ENCODE measurements at regions not wholly inside any gene's neighbourhood (a gene's known extent, or its start where the extent isn't known, plus 50 kb on each side); places are given as distances from the start of the nearest gene placed in this dataset.

DNA sequence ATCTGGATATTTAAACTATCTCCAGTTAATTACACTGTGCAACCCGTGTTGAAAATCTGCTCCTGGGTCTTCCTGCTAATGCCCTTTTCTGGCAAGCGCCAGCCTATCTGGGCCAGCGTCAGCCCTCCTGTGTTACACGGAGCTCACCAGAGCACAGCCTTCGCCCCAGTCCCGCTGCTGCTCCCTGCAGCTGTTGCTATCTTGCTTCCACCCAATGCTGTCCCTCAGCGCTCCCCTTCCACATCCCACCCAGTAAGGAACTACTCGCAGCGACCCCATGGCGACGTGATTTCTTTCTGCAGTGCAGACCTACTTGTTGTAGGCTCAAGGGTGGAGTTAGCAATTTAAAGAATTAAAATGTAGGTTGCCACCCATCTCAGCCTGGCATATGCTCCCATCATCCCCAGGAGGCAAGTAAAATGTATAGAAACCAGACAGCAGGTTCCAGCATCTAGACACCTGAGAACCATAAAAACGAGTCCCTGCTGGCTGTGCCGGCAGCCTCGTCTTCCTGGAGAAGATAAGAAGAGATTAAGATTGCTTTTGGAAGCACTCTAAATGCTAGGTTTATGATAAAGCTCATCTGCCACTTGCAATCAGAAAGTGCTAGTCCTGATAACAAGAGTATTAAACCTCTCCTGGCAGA, 254.3 kb upstream of the FOXQ1 start:
- Mint-ChIP-seq H3K36me3 (no peaks in the 10 kb centered on the region), H3K9me3 (peaks cover 0 to 1% (median 0%) of the 10 kb centered on the region in 7 donors), H3K27ac (no peak overlapping the region), H3K27me3 (ENCODE audit: low read depth in 3 of 3) (peaks cover 8 to 11% (median 8%) of the 10 kb centered on the region in 3 donors), H3K4me1 (no peaks in the 10 kb centered on the region), H3K4me3 (no peak overlapping the region)
- no peak overlapping the region for H3K9ac ChIP-seq (ENCODE audit: insufficient read depth, low read length, poor library complexity, severe bottlenecking)
- H3K27me3 ChIP-seq (ENCODE audit: control insufficient read depth in 2 of 2, insufficient read depth in 2 of 2, low read length in 2 of 2) = no peaks in the 10 kb centered on the region
- no peaks in the 10 kb centered on the region for H3K9me3 ChIP-seq (replicated peaks in 1 of 2; ENCODE audit: control insufficient read depth in 1 of 2, insufficient read depth in 1 of 2, low read length in 2 of 2)
- no peaks in the 10 kb centered on the region for H3K79me2 ChIP-seq (ENCODE audit: insufficient read depth, low read length)
- H3K27ac ChIP-seq (ENCODE audit: low read depth in 1 of 2, low read length in 2 of 2) = no peak overlapping the region
- no peaks in the 10 kb centered on the region for H4K20me1 ChIP-seq (ENCODE audit: insufficient read depth, low read length)
- H3K4me2 ChIP-seq (replicated peaks; ENCODE audit: extremely low read depth, low read length, poor library complexity, severe bottlenecking) = no peak overlapping the region
- no peak overlapping the region for H2AFZ ChIP-seq (ENCODE audit: insufficient read depth, low read depth, low read length, poor library complexity, severe bottlenecking)
- no peak for DNase-seq
- H3K4me1 ChIP-seq (ENCODE audit: control insufficient read depth in 1 of 2, insufficient read depth in 2 of 2, low read length in 2 of 2) = no peaks in the 10 kb centered on the region
- WGBS (ENCODE audit: insufficient coverage) = 87% methylated on average over 7 of the region's 14 CpGs
- TF ChIP-seq CTCF (IDR thresholded peaks at IDR 0.05) = no peak
- no peak overlapping the region for H3K4me3 ChIP-seq (replicated peaks in 1 of 3; ENCODE audit: low read depth in 2 of 3, low read length in 3 of 3)
- intact Hi-C loops (cut with micrococcal nuclease) = no loop called here
- H3K36me3 ChIP-seq (replicated peaks in 1 of 2; ENCODE audit: control insufficient read depth in 1 of 2, insufficient read depth in 2 of 2, low read length in 2 of 2) = no peaks in the 10 kb centered on the region

- Mint-ChIP-seq H3K4me3 (no peak overlapping the region), H3K9me3 (peaks cover 0 to 3% (median 0%) of the 10 kb centered on the region in 7 donors), H3K36me3 (no peaks in the 10 kb centered on the region), H3K27ac (no peak overlapping the region), H3K27me3 (ENCODE audit: low read depth in 3 of 3) (peaks cover 5 to 8% (median 8%) of the 10 kb centered on the region in 3 donors), H3K4me1 (no peaks in the 10 kb centered on the region)
- Histone ChIP-seq H3K36me3 (replicated peaks in 1 of 2; ENCODE audit: control insufficient read depth in 1 of 2, insufficient read depth in 2 of 2, low read length in 2 of 2) (no peaks in the 10 kb centered on the region), H3K9ac (ENCODE audit: insufficient read depth, low read length, poor library complexity, severe bottlenecking) (no peak overlapping the region), H3K4me3 (replicated peaks in 1 of 3; ENCODE audit: low read depth in 2 of 3, low read length in 3 of 3) (no peak overlapping the region), H3K4me1 (ENCODE audit: control insufficient read depth in 1 of 2, insufficient read depth in 2 of 2, low read length in 2 of 2) (no peaks in the 10 kb centered on the region), H3K27me3 (ENCODE audit: control insufficient read depth in 2 of 2, insufficient read depth in 2 of 2, low read length in 2 of 2) (no peaks in the 10 kb centered on the region), H3K79me2 (ENCODE audit: insufficient read depth, low read length) (no peaks in the 10 kb centered on the region), H3K9me3 (replicated peaks in 1 of 2; ENCODE audit: control insufficient read depth in 1 of 2, insufficient read depth in 1 of 2, low read length in 2 of 2) (no peaks in the 10 kb centered on the region), H4K20me1 (ENCODE audit: insufficient read depth, low read length) (no peaks in the 10 kb centered on the region), H3K4me2 (replicated peaks; ENCODE audit: extremely low read depth, low read length, poor library complexity, severe bottlenecking) (no peak overlapping the region), H3K27ac (ENCODE audit: low read depth in 1 of 2, low read length in 2 of 2) (no peak overlapping the region), H2AFZ (ENCODE audit: insufficient read depth, low read depth, low read length, poor library complexity, severe bottlenecking) (no peak overlapping the region)
- no peak for DNase-seq
- intact Hi-C loops (cut with micrococcal nuclease) = no loop called here
- WGBS (ENCODE audit: insufficient coverage) = 84% methylated on average over 9 of the region's 16 CpGs
- no peak for TF ChIP-seq CTCF (IDR thresholded peaks at IDR 0.05)
Measured at GRCh38 chr6:1055015-1055921, 256.6 kb upstream of the FOXQ1 start.
